Upper lobe of left lung (tissue), 4 donors: ENCODE measurements at regions not wholly inside any gene's neighbourhood (a gene's known extent, or its start where the extent isn't known, plus 50 kb on each side); places are given as distances from the start of the nearest gene placed in this dataset.

Experiments
- CTCF ChIP-seq, 6 experiments: fragments of 450-650 bp in 4 of 6; fragments of 200-600 bp in 2 of 6; sonication (generic) in 2 of 6; IDR thresholded peaks; one replicate each; pipeline ENCODE4 v1.5.1; 2016 to 2019; ENCODE audit warnings: antibody characterized with exemption in 6 of 6
- EP300 ChIP-seq, 4 donors: sonication (generic); formaldehyde crosslinking; IDR thresholded peaks; one replicate each; pipeline ENCODE4 v1.5.1; 2017; ENCODE audit warnings: antibody characterized with exemption in 4 of 4, control low read depth in 2 of 4

DNA sequence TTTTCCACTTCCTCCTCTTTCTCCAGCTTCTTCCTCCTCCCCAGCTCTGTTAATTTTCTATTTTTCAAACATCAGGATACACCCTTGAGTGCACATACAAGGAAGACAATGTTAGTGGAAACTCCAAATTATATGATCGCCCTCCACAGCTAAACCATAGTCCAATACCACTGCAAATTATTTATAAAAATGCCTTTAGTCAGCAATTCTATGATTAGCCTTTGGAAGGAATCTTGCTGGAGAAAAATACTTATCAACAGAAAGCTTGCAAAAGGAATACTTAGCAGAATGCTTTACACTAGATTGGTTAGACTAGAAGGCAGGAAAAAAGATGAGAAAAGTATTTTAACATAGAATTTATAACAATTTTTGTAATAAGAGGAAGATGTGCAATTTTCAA lies 178.9 kb downstream of the FAM124B start:
- no peak for TF ChIP-seq CTCF (IDR thresholded peaks at IDR 0.05)
- no peak for TF ChIP-seq EP300 (IDR thresholded peaks at IDR 0.05)
